ENCODE measurements at regions not wholly inside any gene's neighbourhood (a gene's known extent, or its start where the extent isn't known, plus 50 kb on each side); places are given as distances from the start of the nearest gene placed in this dataset.
A peak's percentile ranks its signal among the peaks of the same experiment; 100 is the strongest.

- Histone ChIP-seq H4K20me1 (ENCODE audit: insufficient read depth) (no peaks in the 10 kb centered on the region), H3K36me3 (replicated peaks in 1 of 2; ENCODE audit: control insufficient read depth in 1 of 2, insufficient read depth in 2 of 2, low read length in 1 of 2) (no peaks in the 10 kb centered on the region), H3K79me2 (ENCODE audit: insufficient read depth) (no peaks in the 10 kb centered on the region), H2AFZ (ENCODE audit: low read depth) (no peak overlapping the region), H3K27ac (ENCODE audit: low read depth in 2 of 2, low read length in 1 of 2) (no peak overlapping the region), H3K9me3 (no peaks in the 10 kb centered on the region), H3K4me2 (no peak overlapping the region), H3K9me2 (no peaks in the 10 kb centered on the region), H3F3A (replicated peaks; ENCODE audit: insufficient read depth) (peaks cover 10% of the 10 kb centered on the region), H3K9ac (no peak overlapping the region), H3K4me1 (ENCODE audit: control insufficient read depth in 1 of 2, insufficient read depth in 2 of 2, low read depth in 1 of 2, low read length in 1 of 2) (peaks cover 0 to 25% of the 10 kb centered on the region in 2 experiments), H3K4me3 (ENCODE audit: low read depth in 2 of 2, low read length in 1 of 2) (no peak overlapping the region), H3K27me3 (ENCODE audit: insufficient read depth) (no peaks in the 10 kb centered on the region)
- ChIA-PET POLR2A (no interaction called here), CTCF (interaction anchor here (0.7 to 1.3 kb wide), 5 partner anchors 11 to 409 kb away, joined by 3 read pairs; no protein-coding TSS in a partner anchor)
- 93% methylated on average over 8 of the region's 13 CpGs for WGBS (ENCODE audit: low lambda C conversion rate)
- no peak for DNase-seq
- TF ChIP-seq REST (IDR thresholded peaks at IDR 0.05; ENCODE audit: low read depth, low read length): no peak
Measured at GRCh38 chr10:78456649-78457400, 423.2 kb downstream of the RPS24 start.

GRCh38 chr10:78457804-78458482 is 424.3 kb downstream of the RPS24 start:
- H3F3A ChIP-seq (replicated peaks; ENCODE audit: insufficient read depth): peaks cover 10% of the 10 kb centered on the region
- H3K27ac ChIP-seq (ENCODE audit: low read depth in 2 of 2, low read length in 1 of 2): peak overlapping the region; percentile 14 to 46; a peak in 2 of 4 replicates
- H3K4me3 ChIP-seq (ENCODE audit: low read depth in 2 of 2, low read length in 1 of 2): no peak overlapping the region
- no peak overlapping the region for H2AFZ ChIP-seq (ENCODE audit: low read depth)
- WGBS (ENCODE audit: low lambda C conversion rate): 51% methylated on average over 7 of the region's 8 CpGs
- H3K9me2 ChIP-seq: no peaks in the 10 kb centered on the region
- no peak overlapping the region; the same call in 1 of the 2 replicates for H3K9ac ChIP-seq
- H3K4me1 ChIP-seq (ENCODE audit: control insufficient read depth in 1 of 2, insufficient read depth in 2 of 2, low read depth in 1 of 2, low read length in 1 of 2): peaks cover 0 to 29% of the 10 kb centered on the region in 2 experiments
- H3K79me2 ChIP-seq (ENCODE audit: insufficient read depth): no peaks in the 10 kb centered on the region
- no peaks in the 10 kb centered on the region for H4K20me1 ChIP-seq (ENCODE audit: insufficient read depth)
- DNase-seq: no peak
- no peaks in the 10 kb centered on the region for H3K36me3 ChIP-seq (replicated peaks in 1 of 2; ENCODE audit: control insufficient read depth in 1 of 2, insufficient read depth in 2 of 2, low read length in 1 of 2)
- H3K4me2 ChIP-seq: peak overlapping the region; percentile 49
- H3K27me3 ChIP-seq (ENCODE audit: insufficient read depth): no peaks in the 10 kb centered on the region
- no peaks in the 10 kb centered on the region for H3K9me3 ChIP-seq
- CTCF ChIA-PET: interaction anchor here (1.0 to 1.2 kb wide), 2 partner anchors 15 to 129 kb away, joined by 3 read pairs; no protein-coding TSS in a partner anchor
- POLR2A ChIA-PET: no interaction called here
- TF ChIP-seq ZBTB33 (IDR thresholded peaks at IDR 0.05; ENCODE audit: borderline replicate concordance, low read depth) (no peak), SMC3 (IDR thresholded peaks at IDR 0.05; ENCODE audit: low read depth, low read length) (no peak), POLR2AphosphoS5 (IDR thresholded peaks at IDR 0.05; ENCODE audit: low read depth, low read length) (no peak), FOXM1 (IDR thresholded peaks at IDR 0.05; ENCODE audit: low read depth) (no peak), RCOR1 (IDR thresholded peaks at IDR 0.05; ENCODE audit: low read length) (no peak), FOSL2 (IDR thresholded peaks at IDR 0.05; ENCODE audit: borderline replicate concordance, low read depth) (peak; percentile 76), ELF1 (IDR thresholded peaks at IDR 0.05) (no peak), MXI1 (IDR thresholded peaks at IDR 0.05; ENCODE audit: low read depth, low read length) (no peak), IRF3 (IDR thresholded peaks at IDR 0.05; ENCODE audit: low read depth, low read length) (no peak), RFX5 (IDR thresholded peaks at IDR 0.05; ENCODE audit: low read length) (no peak), MAX (IDR thresholded peaks at IDR 0.05; ENCODE audit: low read depth) (no peak), TAF1 (IDR thresholded peaks at IDR 0.05; ENCODE audit: borderline replicate concordance, low read depth, low read length) (no peak), TCF12 (IDR thresholded peaks at IDR 0.05) (peak; percentile 77), EP300 (IDR thresholded peaks at IDR 0.05; ENCODE audit: borderline replicate concordance in 1 of 2, low read depth in 1 of 2, low read length in 1 of 2) (peak in 1 of 2 experiments; percentile 59; a peak in 1 of 4 replicates), RAD21 (IDR thresholded peaks at IDR 0.05; ENCODE audit: low read length) (no peak), USF1 (IDR thresholded peaks at IDR 0.05; ENCODE audit: borderline replicate concordance, low read depth) (no peak), JUND (IDR thresholded peaks at IDR 0.05) (peak; percentile 71), TEAD4 (IDR thresholded peaks at IDR 0.05; ENCODE audit: borderline replicate concordance, insufficient read depth) (peak; percentile 65)
